NCI-H82 (cell line): ENCODE measurements at regions not wholly inside any gene's neighbourhood (a gene's known extent, or its start where the extent isn't known, plus 50 kb on each side); places are given as distances from the start of the nearest gene placed in this dataset.
"Not testable (repeated sequence)": the region's sequence is repeated elsewhere in the genome, so short reads cannot be mapped to it uniquely, and the experiment has no call there.

ENCODE experiments used
- DNase-seq: peaks from one replicate; lab custom pipeline; 2025; lab: John Stamatoyannopoulos, UW

DNA sequence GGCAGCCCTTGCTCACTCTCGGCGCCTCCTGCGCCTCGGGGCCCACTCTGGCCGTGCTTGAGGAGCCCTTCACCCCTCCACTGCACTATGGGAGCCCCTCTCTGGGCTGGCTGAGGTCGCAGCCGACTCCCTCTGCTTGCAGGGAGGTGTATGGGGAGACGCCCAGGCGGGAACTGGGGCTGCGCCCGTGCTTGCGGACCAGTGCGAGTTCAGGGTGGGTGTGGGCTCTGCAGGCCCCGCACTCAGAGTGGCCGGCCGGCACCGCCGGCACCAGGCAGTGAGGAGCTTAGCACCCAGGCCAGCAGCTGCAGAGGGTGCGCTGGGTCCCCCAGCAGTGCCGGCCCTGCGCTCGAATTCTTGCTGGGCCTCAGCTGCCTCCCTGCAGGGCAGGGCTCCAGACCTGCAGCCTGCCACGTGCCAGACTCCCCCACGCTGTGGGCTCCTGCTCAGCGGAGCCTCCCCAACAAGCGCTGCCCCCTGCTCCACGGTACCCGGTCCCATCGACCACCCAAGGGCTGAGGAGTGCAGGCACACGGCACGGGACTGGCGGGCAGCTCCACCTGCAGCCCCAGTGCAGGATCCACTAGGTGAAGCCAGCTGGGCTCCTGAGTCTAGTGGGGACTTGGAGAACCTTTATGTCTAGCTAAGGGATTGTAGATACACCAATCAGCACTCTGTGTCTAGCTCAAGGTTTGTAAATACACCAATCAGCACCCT lies 54.0 kb upstream of the WWC2 start:
- not testable (repeated sequence) for DNase-seq

DNA sequence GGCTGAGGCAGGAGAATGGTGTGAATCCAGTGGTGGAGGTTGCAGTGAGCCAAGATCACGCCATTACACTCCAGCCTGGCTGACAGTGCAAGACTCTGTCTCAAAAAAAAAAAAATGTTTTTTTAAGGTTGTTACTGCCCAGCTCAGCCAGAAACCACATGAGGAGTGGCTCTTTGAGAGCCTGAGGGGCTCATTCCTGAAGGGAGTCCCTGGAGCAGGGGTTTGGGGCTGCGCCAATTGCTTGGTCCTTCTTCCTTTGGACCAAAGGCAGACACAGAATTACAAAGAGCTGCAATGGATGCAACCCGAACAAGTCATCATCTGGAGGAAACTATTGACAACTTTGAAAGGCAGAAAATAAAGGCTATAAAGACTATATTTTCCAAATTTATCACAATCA lies 60.6 kb upstream of the WWC2 start:
- no peak for DNase-seq

DNA sequence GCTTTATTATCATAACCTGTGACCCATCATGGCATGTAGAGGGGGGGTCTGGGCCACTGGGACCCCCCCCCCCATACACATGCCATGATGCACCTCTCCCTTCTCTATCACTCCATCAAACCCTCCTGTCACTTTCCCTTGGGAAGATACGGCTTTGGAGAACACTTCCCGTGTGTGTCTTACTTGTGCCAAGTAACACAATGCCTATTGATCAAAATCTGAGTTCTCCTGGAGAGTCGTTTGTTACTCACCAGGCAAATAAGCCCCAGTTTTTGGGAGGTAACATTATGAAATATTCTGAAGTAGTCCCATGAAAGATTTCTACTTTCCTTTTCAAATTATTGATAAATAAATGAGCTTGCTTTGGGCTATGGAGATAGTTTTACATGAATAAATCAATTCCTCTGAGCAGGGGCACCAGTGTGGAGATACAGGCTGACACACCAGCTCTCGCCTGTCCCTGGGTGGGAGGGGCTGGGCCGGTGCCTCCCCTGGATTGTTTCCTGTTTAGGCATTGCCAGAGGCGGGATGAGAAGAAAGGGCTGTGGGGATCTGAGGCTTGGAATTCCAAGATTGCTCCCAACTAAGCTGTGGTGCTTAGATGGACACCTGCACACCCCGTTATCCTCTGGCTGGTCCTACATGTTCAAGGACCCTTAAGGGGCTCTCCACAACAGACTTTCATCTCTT lies 63.2 kb upstream of the WWC2 start:
- no peak for DNase-seq

DNA sequence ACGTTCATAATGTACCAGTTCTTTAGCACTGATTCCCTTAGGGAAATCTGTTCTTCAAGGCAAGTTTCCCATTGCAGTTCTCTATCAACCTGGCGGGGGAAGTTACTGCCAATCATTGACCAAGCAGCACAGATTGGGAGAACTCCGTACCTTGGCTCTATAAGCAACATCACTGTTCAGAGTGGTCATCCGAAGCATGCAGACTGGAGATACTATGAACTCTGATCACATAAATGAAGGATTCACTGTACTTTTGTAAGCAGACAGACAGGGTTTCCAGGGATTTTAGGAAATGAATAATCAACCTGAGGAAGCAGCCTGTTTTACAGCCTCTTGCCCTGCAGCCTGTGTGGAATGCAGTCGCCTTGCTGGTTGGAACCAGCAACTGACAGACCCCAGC lies 63.8 kb upstream of the WWC2 start:
- no peak for DNase-seq

DNA sequence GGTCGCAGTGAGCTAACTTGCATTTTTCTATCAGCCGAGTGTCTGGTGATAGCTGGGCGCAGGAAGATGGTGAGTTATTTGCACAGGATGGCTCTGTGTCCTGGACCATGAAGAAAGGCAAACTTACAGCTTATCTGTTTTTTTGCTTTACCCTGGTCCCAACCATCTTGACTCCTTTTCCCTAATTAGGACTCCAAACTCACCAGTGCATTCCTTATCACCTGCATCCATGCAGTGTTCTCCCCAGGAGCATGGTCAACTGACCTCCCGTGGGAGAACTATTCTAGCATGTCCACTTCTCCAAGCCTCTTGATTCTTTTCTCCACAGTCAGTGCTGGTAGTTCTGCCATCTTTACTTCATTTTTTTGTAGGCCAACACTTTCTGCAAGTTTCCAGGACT lies 68.2 kb upstream of the WWC2 start:
- no peak for DNase-seq

DNA sequence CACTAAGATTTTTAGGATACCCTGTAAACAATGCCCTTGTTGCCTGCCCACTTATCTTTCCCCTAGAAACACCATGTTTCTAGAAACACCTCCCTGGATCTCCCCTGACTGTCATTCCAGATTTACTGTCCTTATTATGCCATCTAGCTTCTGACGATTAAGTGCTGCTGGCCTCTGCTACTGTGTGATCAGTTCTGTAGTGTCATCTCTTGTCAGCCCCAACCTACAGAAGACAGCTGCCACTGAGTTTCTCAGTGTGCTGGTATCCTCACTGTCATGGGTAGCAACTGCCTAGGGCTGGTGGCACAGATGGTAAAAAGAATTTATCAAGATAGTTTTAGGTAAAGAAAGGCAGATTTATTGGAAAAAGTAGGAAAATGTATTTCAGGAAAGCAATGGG lies 68.7 kb upstream of the WWC2 start:
- DNase-seq, result no peak

DNA sequence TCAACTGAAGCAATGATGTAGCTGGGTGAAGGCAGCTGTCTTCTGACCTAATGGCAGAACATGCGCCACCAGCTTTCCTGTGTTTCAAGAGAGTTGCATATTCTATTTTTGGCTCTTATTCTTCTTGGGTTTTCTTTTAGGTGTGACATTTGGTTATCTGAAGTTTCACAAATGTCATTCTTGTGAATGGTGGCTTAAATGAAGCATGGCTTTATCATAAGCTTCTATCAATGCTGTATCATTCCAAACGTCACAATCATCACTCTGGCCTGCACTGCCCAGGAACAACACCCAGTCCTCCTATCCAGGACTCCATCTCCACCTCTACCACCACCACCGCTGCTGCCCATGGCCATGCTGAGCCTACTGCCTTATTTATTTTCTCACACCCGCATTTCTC lies 69.7 kb upstream of the WWC2 start:
- DNase-seq, result no peak

DNA sequence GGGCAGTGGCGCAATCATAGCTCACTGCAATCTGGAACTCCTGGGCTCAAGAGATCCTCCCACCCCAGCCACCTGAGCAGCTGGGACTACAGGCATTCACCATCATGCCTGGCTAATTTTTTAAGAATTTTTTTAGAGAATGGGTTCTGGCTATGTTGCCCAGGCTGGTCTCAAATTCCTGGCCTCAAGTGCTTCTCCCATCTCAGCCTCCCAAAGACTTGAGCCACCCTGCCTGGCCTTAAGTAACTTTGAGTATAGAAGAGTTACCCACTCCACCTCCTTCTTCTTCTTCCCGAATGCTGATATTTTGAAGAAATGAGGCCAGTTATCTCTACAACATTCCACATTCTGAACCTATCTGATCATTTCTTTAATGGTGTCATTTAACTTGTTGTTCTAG lies 72.4 kb upstream of the WWC2 start:
- DNase-seq, result no peak

DNA sequence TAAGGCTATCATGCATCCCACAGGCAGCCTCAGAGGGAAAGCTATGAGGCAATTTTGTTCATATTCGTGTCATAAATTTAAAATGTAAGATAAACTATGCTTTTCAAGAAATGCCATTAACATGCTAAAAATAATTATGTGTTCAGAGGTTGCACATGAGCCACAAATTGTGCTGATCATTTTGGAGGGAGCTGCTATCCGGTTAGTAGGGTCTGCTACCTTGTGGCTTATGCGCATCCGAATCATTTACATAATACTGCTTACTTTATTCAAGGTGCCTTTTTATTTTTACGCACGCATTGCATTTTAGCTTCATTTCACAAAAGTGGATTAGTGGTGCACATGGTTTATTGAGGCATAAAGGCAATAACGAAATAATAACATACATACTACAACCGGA lies 76.4 kb upstream of the WWC2 start:
- no peak for DNase-seq

DNA sequence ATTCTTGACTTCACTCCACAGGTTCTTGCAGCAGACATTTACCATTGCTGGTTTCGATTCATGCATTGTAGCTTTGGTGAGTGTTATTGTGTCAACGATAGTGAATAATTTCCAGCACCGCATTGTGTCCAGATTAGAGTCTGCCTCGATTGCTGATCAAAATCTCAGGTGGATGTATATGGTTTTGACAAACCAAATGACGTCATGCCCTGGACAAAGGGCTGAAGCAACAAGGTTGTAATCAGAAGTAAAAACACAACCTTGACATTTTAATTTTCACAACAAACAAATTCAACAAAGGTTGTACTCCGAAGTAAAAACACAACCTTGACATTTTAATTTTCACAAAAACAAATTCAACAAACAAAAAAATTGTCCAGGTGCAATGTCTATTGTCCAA lies 81.1 kb upstream of the WWC2 start:
- DNase-seq, result no peak

DNA sequence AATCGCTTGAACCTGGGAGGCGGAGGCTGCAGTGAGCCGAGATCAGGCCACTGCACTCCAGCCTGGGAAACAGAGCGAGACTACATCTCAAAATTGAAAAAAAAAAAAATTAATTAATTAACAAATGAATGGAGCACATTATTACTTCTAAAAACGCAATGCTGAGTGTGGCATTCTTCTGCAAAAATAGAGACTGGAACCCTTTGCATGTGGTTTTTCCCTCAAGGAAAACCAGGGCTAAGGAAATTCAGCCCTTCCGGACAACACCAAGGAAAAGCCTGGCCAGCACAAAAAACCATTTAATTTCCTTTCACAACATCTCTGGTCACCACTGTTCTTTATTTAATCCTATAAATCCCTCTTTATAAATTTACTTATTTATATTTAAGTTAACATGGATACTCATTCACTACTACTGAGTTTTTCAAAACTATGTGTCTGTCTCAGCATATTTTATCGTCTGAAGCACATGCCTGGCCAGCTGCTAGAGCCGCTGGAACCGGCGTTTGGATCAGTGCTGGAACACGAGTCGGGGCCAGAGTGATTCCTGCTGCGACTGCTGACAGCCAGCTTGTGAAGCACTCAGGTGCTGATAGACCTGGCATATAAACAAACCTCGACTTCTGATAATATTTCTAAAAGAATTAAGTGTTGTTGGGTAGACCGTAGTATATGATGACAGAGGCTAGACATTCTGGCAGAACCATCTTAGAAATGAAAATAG lies 84.5 kb upstream of the WWC2 start:
- DNase-seq, result no peak

DNA sequence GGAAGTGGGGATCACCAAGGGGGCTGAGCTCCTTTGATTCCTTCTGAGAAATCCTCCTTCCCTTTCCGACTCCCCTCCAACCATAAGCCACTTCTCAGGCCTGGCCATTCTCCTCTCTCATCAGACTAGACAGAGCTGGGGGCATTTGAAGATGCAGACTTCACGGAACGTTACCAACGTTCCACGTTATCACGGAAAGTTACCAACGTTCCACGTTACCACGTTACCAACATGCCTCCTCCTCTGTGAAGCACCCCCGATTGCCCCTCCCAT lies 85.4 kb upstream of the WWC2 start:
- DNase-seq, result no peak

DNA sequence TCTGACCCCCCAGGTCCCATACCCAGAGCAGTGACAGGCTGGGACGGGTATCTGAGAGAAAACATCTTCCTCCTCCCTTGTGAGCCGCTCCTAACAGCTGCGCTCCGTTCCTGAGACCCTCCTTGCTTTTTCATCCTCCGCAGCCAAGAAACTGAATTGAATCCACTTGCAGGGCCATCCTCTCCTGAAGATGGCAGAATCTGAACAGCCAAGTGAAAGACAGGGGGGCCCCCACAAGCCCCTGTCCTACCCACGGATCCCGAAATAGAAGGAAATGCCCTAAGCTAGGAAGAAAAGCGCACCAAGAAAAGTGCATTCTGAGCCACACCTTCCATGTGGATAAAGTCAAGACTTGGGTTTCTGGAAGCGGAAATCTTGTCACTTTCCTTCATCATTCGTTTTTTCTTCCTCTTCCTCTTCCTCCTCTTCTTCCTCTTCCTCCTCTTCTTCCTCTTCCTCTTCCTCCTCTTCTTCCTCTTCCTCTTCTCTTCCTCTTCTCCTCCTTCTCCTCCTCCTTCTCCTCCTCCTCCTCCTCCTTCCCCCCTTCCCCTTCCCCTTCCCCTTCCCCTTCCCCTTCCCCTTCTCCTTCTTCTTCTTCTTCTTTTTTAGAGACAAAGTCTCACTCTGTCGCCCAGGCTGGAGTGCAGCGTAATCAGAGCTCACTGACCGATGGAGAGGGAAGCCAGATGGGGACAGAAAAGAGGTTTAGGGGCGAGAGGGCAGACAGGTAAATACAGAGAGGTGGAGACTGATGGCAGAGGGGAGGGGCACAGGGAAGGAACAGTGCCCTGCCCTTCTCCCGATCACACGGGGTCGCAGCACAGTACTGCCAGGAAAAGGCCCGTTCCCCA lies 86.0 kb upstream of the WWC2 start:
- DNase-seq, result no peak

DNA sequence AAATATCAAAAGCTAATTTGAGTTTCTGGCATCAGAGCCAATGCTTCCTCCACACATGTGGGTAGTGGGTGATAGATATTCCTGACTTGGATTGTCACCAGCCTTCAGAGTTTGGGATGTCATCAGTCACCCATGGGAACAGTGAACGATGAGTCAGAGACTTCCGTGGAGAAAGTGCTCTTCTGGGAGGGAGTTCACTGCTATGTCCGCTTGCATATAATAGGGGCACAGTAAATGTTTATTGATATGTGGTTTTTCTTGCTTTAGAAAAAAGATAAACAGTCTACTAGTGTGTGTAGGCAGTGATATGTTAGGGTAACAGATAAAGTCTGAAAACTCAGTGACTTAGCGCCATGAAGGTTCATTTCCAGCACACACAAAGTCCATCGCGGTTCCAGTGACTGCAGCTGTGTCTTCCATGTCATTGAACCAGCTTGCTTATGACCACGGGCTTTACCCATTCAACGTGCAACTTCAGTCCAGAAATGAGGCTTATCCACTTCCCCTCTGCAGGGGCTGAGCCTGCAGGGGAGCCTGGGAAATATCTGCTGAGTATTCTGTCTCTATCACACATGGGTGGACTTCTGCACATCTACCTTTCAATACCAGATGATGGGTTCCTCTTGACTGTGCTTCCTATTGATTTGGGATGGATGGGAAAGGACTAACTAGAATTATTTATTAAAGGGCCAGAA lies 87.7 kb upstream of the WWC2 start:
- no peak for DNase-seq

DNA sequence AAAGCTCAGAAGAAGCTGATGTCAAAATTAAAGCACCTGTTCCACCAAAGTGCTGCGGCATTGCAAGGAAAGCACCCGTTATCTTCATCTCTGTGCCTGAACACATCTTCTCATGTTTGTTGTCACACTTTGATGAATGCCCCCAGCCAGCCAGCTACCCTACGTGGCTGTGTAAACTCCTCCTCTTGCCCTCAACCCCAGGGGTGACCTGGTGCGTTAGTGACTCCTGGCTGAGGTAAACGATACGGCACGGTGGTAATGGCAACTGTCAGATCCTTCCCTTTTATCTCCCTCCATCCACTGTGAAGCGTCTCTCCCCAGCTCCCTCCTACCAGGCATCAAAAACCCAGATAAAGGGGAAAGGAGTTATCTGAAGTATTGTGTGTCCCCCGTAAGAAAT lies 90.6 kb upstream of the WWC2 start:
- DNase-seq, result no peak

DNA sequence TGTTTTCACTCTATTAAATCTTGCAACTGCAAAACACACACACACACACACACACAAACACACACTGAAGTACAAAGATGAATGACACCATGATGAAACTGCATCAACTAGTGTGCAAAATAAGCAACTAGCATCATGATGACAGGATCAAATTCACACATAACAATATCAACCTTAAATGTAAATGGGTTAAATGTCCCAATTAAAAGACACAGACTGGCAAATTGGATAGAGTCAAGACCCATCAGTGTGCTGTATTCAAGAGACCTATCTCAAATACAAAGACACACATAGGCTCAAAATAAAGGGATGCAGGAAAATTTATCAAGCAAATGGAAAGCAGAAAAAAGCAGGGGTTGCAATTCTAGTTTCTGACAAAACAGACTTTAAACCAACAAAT lies 87.2 kb upstream of the DCTD start:
- not testable (repeated sequence) for DNase-seq

DNA sequence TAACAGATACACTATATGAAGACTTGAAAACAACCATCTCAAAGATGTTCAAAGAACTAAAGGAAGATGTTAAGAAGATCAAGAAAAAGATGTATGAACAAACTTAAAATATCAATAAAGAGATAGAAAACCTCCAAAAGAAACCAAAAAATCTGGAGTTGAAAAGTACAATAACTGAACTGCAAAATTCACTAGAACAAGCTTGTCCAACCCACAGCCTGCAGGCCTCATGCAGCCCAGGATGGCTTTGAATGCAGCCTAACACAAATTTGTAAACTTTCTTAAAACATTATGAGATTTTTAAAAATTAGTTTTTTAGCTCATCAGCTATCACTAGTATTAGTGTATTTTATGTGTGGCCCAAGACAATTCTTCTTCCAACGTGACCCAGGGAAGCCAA lies 77.0 kb upstream of the DCTD start:
- no peak for DNase-seq

DNA sequence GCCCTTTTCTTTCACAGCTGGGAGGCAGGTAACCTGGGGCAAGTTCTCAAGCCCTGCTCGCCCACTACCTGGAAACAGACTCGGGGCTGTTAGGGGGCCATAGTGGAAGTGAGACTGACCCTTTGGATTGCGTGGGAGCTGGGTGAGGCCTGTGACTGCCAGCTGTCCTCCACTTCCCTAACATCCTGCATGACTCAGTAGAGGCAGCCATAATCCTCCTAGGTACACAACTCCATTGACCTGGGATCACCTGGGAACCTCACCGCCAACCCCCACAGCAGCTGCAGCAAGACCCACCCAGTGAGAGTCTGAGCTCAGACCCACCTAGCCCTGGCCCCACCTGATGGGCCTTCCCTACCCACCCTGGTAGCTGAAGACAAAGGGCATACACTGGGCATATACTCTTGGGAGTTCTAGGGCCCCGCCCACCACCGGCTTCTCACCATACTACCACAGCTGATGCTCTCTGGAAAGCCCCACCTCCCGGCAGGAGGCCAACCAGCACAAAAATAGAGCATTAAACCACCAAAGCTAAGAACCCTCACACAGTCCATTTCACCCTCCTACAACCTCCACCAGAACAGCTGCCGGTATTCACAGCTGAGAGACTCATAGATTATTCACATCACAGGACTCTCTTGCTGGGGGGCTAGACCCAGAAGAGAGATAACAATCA lies 61.1 kb upstream of the DCTD start:
- DNase-seq, result no peak

DNA sequence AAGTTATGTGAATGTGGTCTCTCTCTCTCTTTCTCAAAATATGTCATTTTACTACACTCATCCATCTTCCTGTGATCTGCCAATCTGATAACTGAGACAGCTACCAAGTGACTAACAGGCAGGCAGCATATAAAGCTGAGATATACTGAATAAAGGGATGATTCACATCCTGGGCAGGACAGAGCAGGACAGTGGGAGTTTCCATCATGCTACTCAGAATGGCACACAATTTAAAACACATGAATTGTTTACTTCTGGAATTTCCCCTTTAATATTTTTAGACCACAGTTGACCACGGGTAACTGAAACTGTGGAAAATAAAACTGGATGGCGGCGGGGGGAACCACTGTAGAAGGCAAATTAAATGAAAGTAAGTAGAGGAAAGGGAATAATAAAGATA lies 58.6 kb upstream of the DCTD start:
- DNase-seq, result no peak

DNA sequence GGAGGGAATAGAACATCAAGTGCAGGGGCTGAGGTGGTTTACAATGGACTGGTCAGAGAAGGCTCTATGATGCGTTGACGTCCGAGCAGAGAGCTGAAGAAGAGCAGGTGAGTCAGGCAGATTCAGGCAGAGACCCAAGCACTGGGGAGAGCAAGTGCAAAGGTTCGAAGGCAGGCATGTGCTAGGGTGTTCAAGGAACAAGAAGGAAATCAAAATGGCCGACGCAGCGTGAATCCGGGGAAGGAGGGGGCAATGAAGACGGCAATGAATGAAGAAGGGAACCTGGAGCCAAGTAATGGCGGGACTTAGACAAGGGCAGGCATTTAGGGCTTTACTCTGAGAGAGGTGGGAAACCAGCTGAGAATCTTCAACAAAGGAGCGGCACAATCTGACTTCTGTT lies 56.8 kb upstream of the DCTD start:
- DNase-seq, result no peak

DNA sequence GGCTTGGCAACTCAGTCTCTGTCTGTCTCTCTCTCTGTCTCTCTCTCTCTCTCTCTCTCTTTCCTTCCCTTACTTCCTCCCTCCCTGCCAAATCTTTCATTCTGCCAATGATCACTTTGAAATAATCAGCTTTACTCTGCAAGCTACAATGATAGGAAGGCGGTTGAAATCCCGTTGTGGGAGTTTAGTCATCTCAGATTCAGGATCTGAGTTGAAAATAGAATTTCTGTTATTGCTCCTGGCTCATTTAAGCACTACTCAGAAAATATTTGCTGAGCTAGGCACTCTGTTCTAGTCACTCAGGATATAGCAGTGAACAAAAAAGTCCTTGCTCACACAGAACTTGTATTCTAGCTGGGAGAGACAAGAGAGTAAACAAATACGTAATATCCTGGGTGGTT lies 56.3 kb upstream of the DCTD start:
- DNase-seq, result no peak

DNA sequence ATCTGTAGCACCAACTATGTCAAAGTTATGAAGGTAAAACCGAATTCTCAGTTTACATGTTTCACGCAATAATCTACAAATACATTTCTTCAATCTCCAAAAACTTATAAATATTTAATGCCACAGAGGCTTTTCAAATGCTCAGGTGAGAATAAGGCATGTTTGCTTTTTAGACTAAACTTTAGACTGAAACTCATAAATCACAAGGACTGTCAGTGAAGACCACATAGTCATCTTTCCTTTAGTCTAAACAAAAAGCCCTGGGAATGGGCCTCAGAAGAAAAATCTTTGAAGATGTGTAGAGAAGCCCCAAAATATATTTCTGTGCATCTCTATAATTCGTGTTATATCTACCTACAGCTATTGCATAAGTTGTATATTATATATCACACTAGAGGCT lies 54.5 kb upstream of the DCTD start:
- DNase-seq, result no peak
